ENCODE measurements at regions not wholly inside any gene's neighbourhood (a gene's known extent, or its start where the extent isn't known, plus 50 kb on each side); places are given as distances from the start of the nearest gene placed in this dataset.
"Not testable (repeated sequence)": the region's sequence is repeated elsewhere in the genome, so short reads cannot be mapped to it uniquely, and the experiment has no call there.

- no peak for DNase-seq
- Histone ChIP-seq H3K27me3 (ENCODE audit: insufficient read depth, low read depth) (no peaks in the 10 kb centered on the region), H3K4me3 (no peak overlapping the region), H2AFZ (no peak overlapping the region), H3K4me1 (replicated peaks; ENCODE audit: insufficient read depth) (no peaks in the 10 kb centered on the region), H3K27ac (no peak overlapping the region), H3K79me2 (ENCODE audit: low read depth) (no peaks in the 10 kb centered on the region), H3F3A (ENCODE audit: insufficient read depth, low read depth) (no peaks in the 10 kb centered on the region), H3K4me2 (no peak overlapping the region), H3K36me3 (ENCODE audit: low read depth) (no peaks in the 10 kb centered on the region), H3K9me3 (ENCODE audit: insufficient read depth, low read depth) (no peaks in the 10 kb centered on the region), H4K20me1 (ENCODE audit: insufficient read depth) (no peaks in the 10 kb centered on the region), H3K9me2 (ENCODE audit: insufficient read depth) (no peaks in the 10 kb centered on the region)
- no TSS peak for BruUV-seq (replicated peaks)
- intact Hi-C loops (cut with micrococcal nuclease; ENCODE audit: unreplicated experiment): no loop called here
- ChIA-PET POLR2A (ENCODE audit: unreplicated experiment) (no interaction called here), CTCF (no interaction called here)
- no peak for TF ChIP-seq EZH2 (IDR thresholded peaks at IDR 0.05; ENCODE audit: low read depth)
- TF ChIP-seq, protein P1, sequence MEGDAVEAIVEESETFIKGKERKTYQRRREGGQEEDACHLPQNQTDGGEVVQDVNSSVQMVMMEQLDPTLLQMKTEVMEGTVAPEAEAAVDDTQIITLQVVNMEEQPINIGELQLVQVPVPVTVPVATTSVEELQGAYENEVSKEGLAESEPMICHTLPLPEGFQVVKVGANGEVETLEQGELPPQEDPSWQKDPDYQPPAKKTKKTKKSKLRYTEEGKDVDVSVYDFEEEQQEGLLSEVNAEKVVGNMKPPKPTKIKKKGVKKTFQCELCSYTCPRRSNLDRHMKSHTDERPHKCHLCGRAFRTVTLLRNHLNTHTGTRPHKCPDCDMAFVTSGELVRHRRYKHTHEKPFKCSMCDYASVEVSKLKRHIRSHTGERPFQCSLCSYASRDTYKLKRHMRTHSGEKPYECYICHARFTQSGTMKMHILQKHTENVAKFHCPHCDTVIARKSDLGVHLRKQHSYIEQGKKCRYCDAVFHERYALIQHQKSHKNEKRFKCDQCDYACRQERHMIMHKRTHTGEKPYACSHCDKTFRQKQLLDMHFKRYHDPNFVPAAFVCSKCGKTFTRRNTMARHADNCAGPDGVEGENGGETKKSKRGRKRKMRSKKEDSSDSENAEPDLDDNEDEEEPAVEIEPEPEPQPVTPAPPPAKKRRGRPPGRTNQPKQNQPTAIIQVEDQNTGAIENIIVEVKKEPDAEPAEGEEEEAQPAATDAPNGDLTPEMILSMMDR (conservative IDR thresholded peaks at IDR 0.05): no peak
Measured at GRCh38 chr3:34090876-34091275, 292.4 kb downstream of the PDCD6IP start.

DNA sequence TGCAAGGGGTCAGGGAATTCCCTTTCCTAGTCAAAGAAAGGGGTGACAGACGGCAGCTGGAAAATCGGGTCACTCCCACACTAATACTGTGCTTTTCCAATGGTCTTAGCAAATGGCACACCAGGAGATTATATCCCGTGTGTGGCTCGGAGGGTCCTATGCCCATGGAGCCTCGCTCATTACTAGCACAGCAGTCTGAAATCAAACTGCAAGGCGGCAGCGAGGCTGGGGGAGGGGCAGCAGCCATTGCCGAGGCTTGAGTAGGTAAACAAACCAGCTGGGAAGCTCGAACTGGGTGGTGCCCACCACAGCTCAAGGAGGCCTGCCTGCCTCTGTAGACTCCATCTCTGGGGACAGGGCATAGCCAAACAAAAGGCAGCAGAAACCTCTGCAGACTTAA is 295.9 kb downstream of the PDCD6IP start:
- H3K27me3 ChIP-seq (ENCODE audit: insufficient read depth, low read depth); intact Hi-C loops (cut with micrococcal nuclease; ENCODE audit: unreplicated experiment); CTCF ChIA-PET; H3K9me3 ChIP-seq (ENCODE audit: insufficient read depth, low read depth); H3K4me1 ChIP-seq (replicated peaks; ENCODE audit: insufficient read depth); DNase-seq; BruUV-seq (replicated peaks); H3K4me2 ChIP-seq; H3K79me2 ChIP-seq (ENCODE audit: low read depth); H3K27ac ChIP-seq; H3K36me3 ChIP-seq (ENCODE audit: low read depth); H3K4me3 ChIP-seq; POLR2A ChIA-PET (ENCODE audit: unreplicated experiment); H3K9me2 ChIP-seq (ENCODE audit: insufficient read depth); H4K20me1 ChIP-seq (ENCODE audit: insufficient read depth); H2AFZ ChIP-seq; H3F3A ChIP-seq (ENCODE audit: insufficient read depth, low read depth): not testable (repeated sequence)

GRCh38 chr3:34102288-34102687 is 303.9 kb downstream of the PDCD6IP start:
- Histone ChIP-seq H3K4me1 (replicated peaks; ENCODE audit: insufficient read depth) (no peaks in the 10 kb centered on the region), H3K27ac (no peak overlapping the region), H3K9me2 (ENCODE audit: insufficient read depth) (no peaks in the 10 kb centered on the region), H3K79me2 (ENCODE audit: low read depth) (no peaks in the 10 kb centered on the region), H3K4me2 (no peak overlapping the region), H3K4me3 (no peak overlapping the region), H3K36me3 (ENCODE audit: low read depth) (no peaks in the 10 kb centered on the region), H4K20me1 (ENCODE audit: insufficient read depth) (no peaks in the 10 kb centered on the region), H3K27me3 (ENCODE audit: insufficient read depth, low read depth) (no peaks in the 10 kb centered on the region), H3K9me3 (ENCODE audit: insufficient read depth, low read depth) (no peaks in the 10 kb centered on the region), H2AFZ (no peak overlapping the region), H3F3A (ENCODE audit: insufficient read depth, low read depth) (no peaks in the 10 kb centered on the region)
- BruUV-seq (replicated peaks): no TSS peak
- POLR2A ChIA-PET (ENCODE audit: unreplicated experiment): no interaction called here
- intact Hi-C loops (cut with micrococcal nuclease; ENCODE audit: unreplicated experiment): no loop called here
- TF ChIP-seq, protein P1 (conservative IDR thresholded peaks at IDR 0.05): no peak
- TF ChIP-seq EZH2 (IDR thresholded peaks at IDR 0.05; ENCODE audit: low read depth): no peak
- CTCF ChIA-PET: no interaction called here
- DNase-seq: no peak

GRCh38 chr3:34106379-34106778 is 307.9 kb downstream of the PDCD6IP start:
- POLR2A ChIA-PET (ENCODE audit: unreplicated experiment): no interaction called here
- intact Hi-C loops (cut with micrococcal nuclease; ENCODE audit: unreplicated experiment): no loop called here
- Histone ChIP-seq H3K36me3 (ENCODE audit: low read depth) (no peaks in the 10 kb centered on the region), H3K9me2 (ENCODE audit: insufficient read depth) (no peaks in the 10 kb centered on the region), H3K79me2 (ENCODE audit: low read depth) (no peaks in the 10 kb centered on the region), H3K4me3 (no peak overlapping the region), H3K4me1 (replicated peaks; ENCODE audit: insufficient read depth) (no peaks in the 10 kb centered on the region), H3F3A (ENCODE audit: insufficient read depth, low read depth) (no peaks in the 10 kb centered on the region), H3K9me3 (ENCODE audit: insufficient read depth, low read depth) (no peaks in the 10 kb centered on the region), H2AFZ (no peak overlapping the region), H3K4me2 (no peak overlapping the region), H3K27me3 (ENCODE audit: insufficient read depth, low read depth) (no peaks in the 10 kb centered on the region), H4K20me1 (ENCODE audit: insufficient read depth) (no peaks in the 10 kb centered on the region), H3K27ac (no peak overlapping the region)
- CTCF ChIA-PET: no interaction called here
- no peak for TF ChIP-seq EZH2 (IDR thresholded peaks at IDR 0.05; ENCODE audit: low read depth)
- TF ChIP-seq, protein P1 (conservative IDR thresholded peaks at IDR 0.05): no peak
- BruUV-seq (replicated peaks): no TSS peak
- DNase-seq: no peak
